GM21367 (cell line): ENCODE measurements at regions not wholly inside any gene's neighbourhood (a gene's known extent, or its start where the extent isn't known, plus 50 kb on each side); places are given as distances from the start of the nearest gene placed in this dataset.

Source experiments
- ATAC-seq: cut with Tn5 transposase; IDR thresholded peaks from one replicate; pipeline ENCODE4 v1.9.1; 2021; ENCODE audit not compliant: unreplicated experiment

DNA sequence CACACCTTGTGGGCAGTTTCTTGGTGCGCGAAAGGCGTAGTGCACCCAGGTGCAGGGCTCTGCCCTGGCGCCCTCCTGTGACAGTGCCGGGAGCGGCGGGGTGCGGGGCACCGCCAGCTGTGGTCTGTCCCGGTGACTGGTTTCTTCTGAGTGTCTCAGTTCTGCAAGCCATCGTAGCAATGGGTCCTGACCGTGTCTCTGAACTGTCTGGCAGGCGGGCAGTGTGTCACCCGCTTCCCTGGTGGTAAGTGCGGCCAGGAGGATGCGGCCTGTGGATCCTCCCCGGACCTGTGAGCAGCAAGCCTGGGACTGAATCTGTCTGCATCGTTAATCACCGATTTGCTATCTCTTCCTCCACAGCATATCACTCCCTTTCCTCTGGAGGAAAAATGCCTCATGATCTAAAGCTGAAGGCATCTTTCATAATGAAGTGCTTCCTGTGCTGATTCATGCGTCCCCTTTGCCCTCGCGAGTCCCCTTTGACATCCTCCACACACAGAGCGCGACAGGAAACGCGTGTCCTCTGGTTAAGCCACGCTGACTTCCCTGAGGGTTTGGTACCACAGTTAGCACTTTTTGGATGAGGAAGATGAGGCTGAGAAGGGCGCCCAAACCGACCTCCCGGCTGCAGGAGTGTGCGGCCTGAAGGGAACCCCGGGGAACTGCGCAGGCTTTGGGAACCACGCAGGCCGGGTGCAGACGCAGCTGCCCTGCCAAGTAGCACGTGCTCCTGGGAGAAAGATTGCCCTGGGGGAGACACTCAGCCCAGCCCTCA lies 416.0 kb upstream of the HS6ST1 start:
- no peak for ATAC-seq

DNA sequence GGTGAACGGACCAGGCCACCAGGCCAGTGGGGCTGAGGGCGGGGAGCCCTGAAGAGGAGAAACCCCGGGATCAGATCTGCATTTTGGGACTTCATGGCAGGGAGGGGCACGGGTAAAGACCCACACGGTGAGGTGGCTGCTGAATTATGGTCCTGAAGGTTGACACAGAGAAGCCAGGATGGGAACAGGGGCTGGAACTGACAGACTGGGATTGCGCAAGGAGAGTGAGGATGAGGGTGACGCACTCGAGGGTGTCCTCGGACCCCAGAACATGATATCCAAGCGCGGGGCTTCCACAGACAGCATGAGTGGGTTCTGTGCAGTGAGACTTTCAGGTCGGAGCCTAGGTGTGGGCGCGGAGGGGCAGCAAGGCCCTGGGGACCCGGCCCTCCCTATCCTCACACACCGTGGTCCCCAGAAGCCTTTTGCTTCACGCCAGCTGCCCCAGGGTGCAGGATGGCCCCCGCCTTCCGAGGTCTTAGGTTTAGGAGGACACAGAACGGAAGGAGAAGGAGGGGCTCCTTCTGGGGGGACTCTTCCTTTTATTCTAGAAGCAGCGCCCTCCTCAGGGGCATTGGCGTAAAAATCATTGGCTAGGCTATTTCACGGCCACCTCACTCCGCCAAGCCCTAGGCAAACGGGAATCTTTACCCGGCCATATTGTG lies 416.8 kb upstream of the HS6ST1 start:
- no peak for ATAC-seq

DNA sequence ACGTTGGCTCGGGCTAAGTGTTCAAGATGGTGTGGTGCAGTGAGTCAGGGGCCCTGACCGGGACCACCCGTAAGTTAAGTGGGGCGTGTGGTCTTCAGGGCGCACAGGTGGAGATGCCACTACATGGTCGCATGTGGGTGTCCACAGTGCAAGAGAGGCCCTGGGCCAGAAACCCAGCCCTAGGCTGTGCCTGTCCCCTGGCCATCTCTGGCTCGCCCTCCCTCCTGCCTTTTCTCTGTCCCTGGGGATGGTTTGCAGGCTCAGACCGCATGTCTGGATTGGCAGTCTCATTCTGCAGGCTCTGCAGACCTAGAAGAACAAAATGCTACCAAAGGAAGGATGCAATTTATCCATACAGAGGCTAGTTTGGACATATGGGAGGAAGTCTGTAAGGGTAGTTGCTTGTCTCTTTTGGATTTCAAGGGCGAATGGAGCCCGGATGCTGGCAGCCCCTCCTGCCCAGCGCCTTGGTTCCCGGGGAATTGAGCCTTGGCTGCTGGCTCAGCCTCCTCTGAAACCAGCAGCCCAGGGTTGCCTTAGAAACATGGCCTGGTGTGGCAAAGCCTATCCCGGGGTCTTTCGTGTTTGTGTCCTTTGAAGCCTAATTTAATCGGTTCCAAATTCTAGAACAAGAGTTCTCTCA lies 417.5 kb upstream of the HS6ST1 start:
- ATAC-seq: no peak

DNA sequence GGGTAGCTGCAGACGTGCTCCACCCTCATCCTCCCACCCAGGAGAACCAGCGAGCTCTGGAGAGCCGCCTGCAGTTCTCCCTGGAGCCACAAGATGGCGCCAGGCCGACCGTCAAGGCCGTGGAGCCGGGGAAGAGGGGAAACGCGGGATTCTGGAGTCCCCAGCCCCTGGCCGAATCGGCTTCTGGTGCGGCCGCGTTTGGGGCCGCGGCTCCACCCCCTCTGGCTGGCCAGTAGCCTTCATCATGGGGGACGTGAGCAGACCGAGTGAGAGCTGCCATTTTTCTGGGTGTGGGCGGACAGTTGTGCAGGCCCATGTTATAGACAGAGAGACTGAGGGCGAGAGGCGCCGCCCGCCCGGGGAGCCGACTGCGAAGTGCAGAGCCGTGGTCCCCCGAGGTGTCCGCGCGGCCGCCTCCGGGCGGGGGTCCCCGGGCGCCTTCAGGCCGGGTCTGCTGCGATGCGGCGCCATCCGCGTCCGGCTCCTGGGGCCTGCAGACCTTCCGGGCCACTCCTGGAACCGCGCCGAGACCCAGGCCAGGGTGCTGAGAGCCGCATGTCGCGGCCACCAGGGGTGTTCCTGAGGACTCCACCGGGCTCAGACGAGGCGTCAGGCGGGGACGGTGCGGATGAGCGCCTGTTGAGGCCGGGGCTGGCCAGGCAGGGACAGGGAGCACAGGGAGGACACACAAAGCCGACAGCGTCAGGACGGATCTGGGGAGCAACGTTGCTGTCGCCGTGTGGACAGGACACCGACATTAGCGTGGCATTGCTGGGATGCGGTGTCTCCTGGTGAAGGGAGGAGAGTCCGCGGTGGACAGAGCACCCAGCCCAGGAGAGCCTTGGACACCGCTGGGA lies 418.2 kb upstream of the HS6ST1 start:
- ATAC-seq: no peak

DNA sequence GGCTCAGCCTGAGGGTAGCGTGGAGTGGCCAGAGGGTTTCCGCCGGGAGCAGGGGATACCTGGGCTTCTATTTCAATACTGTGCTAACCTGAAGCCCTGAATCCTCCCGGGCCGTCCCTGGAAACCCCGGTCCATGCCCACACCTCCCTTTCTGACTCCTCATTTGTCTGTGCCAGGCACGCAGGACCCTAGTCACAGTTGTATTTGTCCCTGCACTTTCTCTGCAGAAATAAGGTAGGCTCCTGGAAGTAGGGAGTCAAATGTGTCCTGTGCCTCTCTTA lies 418.8 kb upstream of the HS6ST1 start:
- no peak for ATAC-seq

DNA sequence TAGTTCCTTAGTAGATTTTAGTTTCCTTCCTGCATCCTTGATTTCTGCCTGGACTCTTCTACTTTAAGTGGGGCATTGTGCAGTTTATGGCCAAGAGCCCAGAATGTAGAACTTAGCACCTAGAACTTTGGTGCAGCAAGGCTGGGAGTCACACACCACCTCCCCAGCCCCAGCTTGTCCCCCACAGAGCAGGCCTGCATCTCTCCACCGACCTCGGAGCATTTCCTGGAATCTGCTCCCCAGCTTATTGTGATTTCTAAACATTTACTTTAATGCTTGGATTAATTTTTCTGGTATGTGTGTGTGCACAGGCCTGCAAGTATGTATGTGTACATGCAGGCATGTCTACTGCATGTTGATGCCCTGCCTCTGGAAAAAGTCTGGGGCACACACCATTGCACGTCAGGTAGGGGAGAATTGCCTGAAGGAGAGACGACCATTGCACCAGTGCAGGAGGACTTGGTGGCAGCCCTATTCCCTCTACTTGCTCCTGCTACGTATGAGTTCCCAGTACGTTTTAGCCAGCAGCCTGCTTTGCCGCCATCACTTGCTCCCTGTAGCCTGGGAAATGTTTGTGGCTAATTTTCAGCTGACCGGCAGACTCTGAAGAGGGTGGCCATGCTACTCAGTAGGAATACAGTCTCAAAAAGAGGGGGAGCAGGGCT lies 419.9 kb upstream of the HS6ST1 start:
- ATAC-seq: no peak

DNA sequence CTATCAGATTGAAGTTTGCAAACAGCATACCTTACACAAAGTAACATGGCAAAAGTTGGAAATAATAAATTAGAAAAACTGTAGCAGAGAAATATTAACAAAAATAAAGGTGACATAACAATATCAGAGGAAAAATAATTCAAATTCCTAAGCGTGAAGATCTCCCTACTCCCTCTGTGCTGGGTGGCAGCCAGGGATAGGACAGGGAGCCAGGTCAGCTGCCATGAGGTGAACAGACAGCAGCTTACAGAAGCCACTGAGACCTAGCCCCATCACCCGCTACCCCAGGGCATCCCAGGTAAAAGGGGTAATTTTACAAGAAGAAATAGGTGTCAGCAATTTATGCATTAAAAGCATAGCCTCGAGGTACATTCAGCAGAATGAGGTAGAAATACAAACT lies 423.8 kb upstream of the HS6ST1 start:
- ATAC-seq: no peak

DNA sequence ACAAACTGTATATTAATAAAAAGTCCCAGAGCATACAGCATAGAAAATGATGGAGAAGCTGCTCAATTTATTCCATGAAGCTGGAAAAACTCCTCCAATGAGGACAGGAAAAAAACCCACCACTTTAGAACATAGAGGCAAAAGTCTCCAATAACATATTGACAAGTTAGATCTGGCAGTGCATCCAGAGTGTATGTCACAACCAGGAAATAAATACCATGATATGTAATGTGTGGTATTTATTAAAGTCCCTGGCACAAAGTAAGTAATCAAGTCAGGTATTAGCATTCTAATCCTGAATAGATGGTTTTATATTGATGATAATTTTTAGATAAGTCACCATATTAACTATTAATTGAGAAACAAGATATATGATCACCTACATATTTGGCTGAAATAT lies 427.3 kb upstream of the HS6ST1 start:
- ATAC-seq: no peak

DNA sequence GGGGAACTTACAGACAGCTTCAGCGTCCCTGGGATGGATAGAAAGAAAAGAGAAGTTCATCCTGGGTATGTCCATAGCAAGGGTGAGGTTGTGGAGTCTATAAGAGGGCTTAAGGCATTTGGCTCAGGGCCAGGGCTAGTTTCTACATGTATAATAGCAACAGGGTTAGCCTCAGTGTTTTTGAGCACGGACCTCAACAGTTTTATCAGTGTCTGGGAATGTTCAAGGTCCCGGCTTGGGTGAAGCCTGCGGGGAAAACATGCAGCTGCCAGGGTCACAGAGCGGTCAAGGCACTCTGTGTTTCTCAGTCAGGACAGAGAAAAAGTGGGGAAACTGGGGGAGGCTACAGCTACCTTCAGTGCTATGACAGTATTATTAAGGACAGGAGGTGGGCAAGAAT lies 427.7 kb upstream of the HS6ST1 start:
- ATAC-seq: no peak

DNA sequence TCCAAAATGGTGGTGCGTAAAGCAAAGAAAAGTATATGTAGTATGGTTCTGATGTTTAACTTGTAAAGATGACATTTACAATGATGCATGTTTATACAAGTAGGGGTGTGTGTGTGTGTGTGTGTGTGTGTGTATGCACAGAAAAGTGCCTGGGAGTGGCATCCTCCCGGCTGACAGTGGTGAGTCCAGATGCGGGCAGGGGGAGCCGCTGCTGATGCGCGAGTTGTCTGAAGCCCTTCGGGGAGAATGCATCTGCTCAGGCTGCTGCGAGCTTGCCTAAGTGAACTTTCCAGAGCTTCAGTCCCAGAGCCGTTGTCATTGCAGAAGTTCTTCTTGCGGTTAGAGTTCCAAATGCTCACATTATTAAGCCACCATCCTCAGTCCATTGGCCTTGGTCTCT lies 429.7 kb upstream of the HS6ST1 start:
- ATAC-seq: no peak

DNA sequence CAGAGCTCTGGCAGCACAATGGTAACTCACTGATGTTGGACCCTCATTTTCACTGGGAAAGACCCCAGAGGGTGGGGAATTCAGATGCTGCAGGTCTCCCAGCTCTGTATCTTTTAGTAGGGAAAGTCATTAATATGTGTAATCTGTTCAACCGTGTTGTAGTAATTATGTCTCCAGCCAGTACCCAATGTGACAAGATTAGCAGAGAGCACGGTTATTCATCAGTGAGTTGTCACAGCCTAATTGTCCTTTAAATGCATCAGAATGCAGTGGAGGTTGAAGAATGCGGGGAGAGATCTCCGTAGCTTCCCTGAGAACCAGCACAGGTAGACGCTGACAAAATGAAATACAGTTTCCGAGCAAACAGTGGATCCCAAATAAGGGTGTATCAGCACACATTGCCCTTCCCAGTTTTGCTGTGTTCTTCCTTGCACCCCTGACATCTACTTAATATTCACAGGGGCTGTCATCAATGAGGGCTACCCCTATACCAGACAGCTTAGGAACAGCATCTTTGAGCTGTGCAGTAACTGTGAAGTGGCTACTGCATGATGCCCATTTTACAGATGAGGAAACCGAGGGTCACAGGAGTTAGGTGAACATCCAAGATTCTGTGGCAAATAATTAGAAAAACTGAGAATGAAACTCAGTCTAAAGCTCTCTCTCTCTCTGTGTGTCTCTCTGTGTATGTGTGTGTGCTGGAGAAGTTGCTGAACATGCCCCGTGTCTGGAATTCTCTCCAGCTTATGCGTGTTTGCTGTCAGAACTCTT lies 430.4 kb upstream of the HS6ST1 start:
- no peak for ATAC-seq

DNA sequence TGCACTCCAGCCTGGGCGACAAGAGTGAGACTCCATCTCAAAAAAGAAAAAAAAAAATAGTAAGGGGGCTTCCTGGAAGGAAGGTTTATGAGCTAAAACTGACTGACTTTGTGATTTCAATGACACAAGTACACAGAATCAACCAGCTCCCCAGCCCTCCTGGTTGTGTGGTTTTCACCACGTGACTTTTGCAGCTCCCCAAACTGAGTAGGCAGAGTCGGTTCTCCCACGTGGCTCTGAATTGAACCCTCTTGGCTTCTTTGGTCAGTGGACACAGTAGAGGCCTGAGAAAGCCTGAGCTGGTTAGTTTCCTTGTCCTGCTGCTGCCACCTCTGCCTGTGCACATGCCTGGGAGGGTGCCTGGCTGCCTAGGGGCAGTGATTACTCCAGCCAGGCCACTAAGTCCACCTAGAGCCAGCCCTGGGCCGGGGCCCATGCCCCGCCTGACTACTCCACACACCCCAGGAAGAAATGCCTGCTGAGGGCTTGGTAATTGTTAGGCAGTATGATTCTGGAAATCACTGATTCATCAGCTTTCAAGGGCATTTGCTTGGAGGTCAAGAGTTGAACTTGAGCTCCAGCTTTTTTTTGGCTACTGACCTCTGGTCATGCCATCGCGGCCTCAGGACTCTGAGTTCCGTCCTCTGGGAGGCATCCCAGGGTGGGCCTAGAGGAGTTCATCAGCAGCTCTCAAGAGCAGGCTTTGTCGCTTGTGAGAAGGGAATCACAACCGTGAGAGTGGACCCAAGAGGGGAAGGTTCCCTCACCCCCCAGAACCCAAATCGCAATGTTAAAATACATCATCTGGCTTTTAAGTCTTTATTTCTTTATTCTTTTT lies 431.9 kb upstream of the HS6ST1 start:
- no peak for ATAC-seq

DNA sequence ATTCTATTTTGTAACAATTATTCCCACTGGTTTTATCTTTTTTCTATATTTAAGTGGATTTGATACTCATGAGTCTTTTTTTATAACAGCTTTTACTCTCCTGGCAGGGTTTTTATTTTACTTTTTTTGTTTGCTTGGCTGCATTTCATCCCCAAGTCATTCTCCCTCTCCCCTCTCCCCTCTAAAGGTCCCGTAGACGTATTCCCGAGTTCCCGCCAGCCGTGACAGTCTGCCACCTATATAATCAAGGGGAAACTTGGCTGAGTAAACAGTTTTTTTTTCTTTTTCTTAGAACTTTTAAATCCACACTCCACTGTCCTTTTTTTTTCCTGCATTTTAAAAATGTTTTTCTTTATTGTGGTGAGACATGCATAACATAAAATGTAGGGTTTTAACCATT lies 433.1 kb upstream of the HS6ST1 start:
- no peak for ATAC-seq

DNA sequence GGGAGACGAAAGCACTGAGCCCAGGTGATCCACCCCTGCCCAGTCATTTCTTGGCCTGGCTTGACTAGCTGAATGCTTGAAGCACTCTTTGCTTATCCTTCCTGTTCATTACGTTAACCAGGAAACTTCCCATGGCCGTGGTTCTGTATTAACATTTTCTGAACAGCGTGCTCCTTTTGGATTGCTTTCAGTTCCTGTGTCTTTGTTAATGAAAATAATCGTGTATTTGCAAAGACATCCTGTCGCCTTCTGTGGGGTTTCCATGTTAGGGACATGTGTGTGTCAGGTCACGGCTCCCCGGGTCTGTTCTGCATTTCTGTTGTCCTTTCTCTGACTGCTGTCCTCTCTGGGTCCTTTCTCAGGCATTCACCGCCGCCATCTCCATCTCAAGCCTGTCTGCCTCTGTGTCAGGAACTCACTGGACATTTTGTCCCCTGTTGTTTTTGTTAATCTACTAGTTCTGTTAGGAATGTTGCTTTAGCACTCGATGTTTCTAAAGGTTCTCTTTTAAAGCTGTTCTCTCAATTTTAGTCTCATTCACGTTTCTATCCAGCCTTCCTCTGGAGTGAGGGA lies 434.1 kb upstream of the HS6ST1 start:
- ATAC-seq: no peak

DNA sequence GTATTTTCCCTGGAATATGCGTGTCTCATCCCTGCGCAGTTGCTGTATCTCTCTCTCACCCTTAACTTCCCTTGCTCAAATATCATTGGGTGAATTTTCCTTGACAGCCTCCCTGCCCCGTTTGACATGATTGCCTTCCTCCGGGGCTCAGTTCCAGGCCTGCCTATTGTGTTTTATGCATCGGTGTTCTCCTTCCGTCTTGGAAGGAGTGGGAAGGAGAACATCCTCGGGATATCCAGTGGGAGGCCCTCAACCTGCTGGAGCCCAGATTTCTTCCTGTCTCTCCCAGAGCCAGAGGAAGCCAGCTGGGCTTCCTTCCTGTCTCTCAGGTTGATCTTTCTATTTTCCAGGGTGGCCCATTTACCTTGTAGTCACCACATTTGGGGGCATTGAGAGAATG lies 434.7 kb upstream of the HS6ST1 start:
- ATAC-seq: no peak

DNA sequence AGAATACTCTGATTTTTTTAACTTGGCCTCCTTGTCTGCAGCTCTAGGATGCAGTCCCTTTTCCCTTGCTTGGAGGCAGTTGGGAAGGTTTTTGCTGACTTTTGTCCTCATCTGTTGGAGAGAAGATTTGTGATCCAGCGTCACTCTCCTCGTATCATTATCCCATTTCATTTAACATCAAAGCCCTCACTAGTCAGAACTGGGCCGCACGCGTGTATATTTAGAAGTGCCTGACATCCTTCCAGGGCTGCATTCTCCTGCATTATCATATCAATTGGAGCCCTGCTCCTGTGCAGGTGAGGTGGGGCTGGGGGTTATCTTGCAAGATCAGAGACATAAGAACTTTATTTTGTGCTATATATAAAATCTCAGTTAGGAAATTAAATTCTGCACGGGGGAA lies 435.1 kb upstream of the HS6ST1 start:
- ATAC-seq: no peak

DNA sequence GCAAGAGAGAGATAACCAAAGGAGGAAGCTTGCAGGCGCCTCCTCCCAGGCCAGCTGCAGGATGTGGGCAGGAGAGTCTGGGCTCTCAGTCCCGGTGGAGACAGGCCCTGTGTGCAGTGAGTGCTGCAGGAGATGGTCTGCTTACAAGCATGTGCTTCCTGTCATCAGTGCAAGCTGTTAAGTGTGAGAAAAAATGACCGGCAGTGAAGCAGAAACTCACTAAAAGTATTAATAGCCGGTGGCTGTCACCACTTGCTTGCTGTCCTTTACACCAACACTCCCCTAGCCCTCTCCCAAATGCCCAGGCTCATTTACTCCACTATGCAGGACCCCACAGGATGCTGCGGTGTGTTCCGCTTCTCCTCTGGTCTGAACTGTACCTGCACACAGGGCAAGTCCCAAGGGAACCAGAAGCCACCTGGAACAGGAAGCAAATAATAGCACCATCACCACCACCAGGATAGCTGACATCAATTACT lies 435.6 kb upstream of the HS6ST1 start:
- peak; percentile 95 for ATAC-seq

DNA sequence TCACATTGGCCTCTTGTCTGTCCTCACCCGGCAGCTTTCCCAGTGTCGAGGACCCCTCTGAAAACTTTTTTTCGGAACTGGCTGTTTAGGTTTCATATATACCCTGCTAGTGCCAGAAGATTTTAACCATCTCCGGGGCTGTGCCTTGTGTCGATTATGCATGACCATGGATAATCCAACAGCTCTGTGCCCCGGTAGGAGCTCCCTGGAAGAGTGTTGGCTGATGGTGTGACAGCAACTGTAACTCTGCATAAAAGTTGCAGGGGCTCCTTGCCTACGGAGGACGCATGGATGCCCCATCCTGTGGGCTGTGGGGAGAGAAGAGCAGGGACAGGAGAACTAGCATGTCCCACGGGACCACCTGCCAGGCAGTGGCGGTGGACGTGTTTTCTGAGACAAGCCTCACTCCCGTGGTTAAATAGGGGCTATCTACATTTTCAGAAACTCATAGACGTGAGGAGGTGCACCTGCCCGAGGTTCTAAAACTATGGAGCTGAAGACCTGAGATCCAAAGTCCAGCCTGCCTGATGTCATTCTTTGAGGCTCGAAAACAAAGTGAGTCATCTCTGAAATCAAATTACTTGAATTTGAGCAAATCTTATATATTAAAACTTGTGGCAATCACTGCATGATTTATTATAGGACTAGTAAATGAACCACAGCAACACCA lies 437.2 kb upstream of the HS6ST1 start:
- ATAC-seq: no peak

DNA sequence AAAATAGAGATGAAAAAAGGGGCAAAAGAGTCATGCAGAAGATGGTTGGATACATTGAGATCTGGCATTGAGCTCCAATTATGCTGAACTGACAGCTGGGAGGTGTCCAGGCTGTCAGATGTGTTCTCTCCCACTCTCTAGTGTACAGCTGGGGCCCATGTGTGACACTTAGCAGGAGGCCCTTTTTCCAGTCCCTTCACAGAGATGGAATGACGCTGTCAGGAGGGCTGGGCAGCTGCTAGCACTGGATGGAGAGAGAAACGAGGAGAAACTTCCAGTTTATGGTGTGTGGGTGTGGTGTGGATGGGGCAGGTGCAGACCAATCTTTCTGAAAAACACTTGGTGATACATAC lies 437.7 kb upstream of the HS6ST1 start:
- ATAC-seq: no peak
